Stimulated activated CD8-positive, alpha-beta memory T cell treated with anti-CD3 and anti-CD28 coated beads, Interleukin-2, amount 100 ng/mL, for 48 hours (primary cell): ENCODE measurements at regions not wholly inside any gene's neighbourhood (a gene's known extent, or its start where the extent isn't known, plus 50 kb on each side); places are given as distances from the start of the nearest gene placed in this dataset.
"Not testable (repeated sequence)": the region's sequence is repeated elsewhere in the genome, so short reads cannot be mapped to it uniquely, and the experiment has no call there.

ENCODE experiments used
- DNase-seq, 2 donors: peaks; one replicate each; pipeline ENCODE4 v3.0.0-alpha.2; 2020; ENCODE audit warnings: low read depth in 2 of 2

- DNase-seq, result no peak
These were observed 128.8 kb upstream of the SMIM30 start for GRCh38 chr7:113247198-113247597.

- DNase-seq, result no peak
These were observed 128.4 kb upstream of the SMIM30 start for GRCh38 chr7:113246738-113247137.

GRCh38 chr7:113232885-113233284 lies 114.5 kb upstream of the SMIM30 start:
- DNase-seq, result no peak

GRCh38 chr7:113230691-113231090 lies 112.3 kb upstream of the SMIM30 start:
- no peak for DNase-seq

GRCh38 chr7:113217314-113217713 lies 99.0 kb upstream of the SMIM30 start:
- DNase-seq, result no peak

- no peak for DNase-seq
These were observed 97.7 kb upstream of the SMIM30 start for GRCh38 chr7:113216038-113216437.

- DNase-seq, result no peak
These were observed 91.3 kb upstream of the SMIM30 start for GRCh38 chr7:113209449-113210203.

- no peak for DNase-seq
These were observed 89.6 kb upstream of the SMIM30 start for GRCh38 chr7:113207931-113208330.

- no peak for DNase-seq
These were observed 89.1 kb upstream of the SMIM30 start for GRCh38 chr7:113207441-113207840.

GRCh38 chr7:113204415-113204814 lies 86.1 kb upstream of the SMIM30 start:
- DNase-seq, result no peak

GRCh38 chr7:113202284-113202683 lies 83.9 kb upstream of the SMIM30 start:
- DNase-seq, result no peak

GRCh38 chr7:113200281-113200680 lies 81.9 kb upstream of the SMIM30 start:
- DNase-seq, result no peak

GRCh38 chr7:113199841-113200240 lies 81.5 kb upstream of the SMIM30 start:
- no peak for DNase-seq

- DNase-seq, result no peak
These were observed 80.8 kb upstream of the SMIM30 start for GRCh38 chr7:113199136-113199535.

GRCh38 chr7:113198226-113198625 lies 79.9 kb upstream of the SMIM30 start:
- no peak for DNase-seq

- no peak for DNase-seq
These were observed 78.9 kb upstream of the SMIM30 start for GRCh38 chr7:113197274-113197673.

GRCh38 chr7:113188396-113188795 lies 70.0 kb upstream of the SMIM30 start:
- no peak for DNase-seq

GRCh38 chr7:113179313-113179712 lies 61.0 kb upstream of the SMIM30 start:
- DNase-seq, result no peak

- no peak for DNase-seq
These were observed 58.5 kb upstream of the SMIM30 start for GRCh38 chr7:113176836-113177235.

- DNase-seq, result not testable (repeated sequence)
These were observed 57.8 kb upstream of the SMIM30 start for GRCh38 chr7:113176180-113176579.

- DNase-seq, result no peak
These were observed 57.3 kb upstream of the SMIM30 start for GRCh38 chr7:113175525-113176104.

GRCh38 chr7:113172726-113173125 lies 54.4 kb upstream of the SMIM30 start:
- no peak for DNase-seq

GRCh38 chr7:113170591-113170990 lies 52.2 kb upstream of the SMIM30 start:
- no peak for DNase-seq
